Astrocyte (in vitro differentiated cells and primary cell): ENCODE measurements at regions not wholly inside any gene's neighbourhood (a gene's known extent, or its start where the extent isn't known, plus 50 kb on each side); places are given as distances from the start of the nearest gene placed in this dataset.

ENCODE experiments used
- CTCF ChIP-seq: IDR thresholded peaks from 2 replicates; pipeline ENCODE4 v1.5.1; 2011; ENCODE audit warnings: low read depth, mild to moderate bottlenecking, inconsistent platforms, low read length, moderate library complexity; ENCODE audit not compliant: insufficient read depth
- EZH2 ChIP-seq: IDR thresholded peaks from 2 replicates; pipeline ENCODE4 v1.6.1; 2012; ENCODE audit warnings: mild to moderate bottlenecking, low read length, inconsistent platforms; ENCODE audit not compliant: insufficient read depth

GRCh38 chr1:185532856-185533255 is 201.3 kb upstream of the HMCN1 start:
- TF ChIP-seq EZH2, result no peak
- TF ChIP-seq CTCF, result no peak
